IMR-90 (cell line): ENCODE measurements at regions not wholly inside any gene's neighbourhood (a gene's known extent, or its start where the extent isn't known, plus 50 kb on each side); places are given as distances from the start of the nearest gene placed in this dataset.

Experiments used
- ATAC-seq: fragments of 200-7000 bp; cut with Tn5 transposase; 2 replicates; pipeline ENCODE4 v1.9.1; 2020; ENCODE audit warnings: low read depth, mild to moderate bottlenecking, moderate library complexity
- BruUV-seq: library from RNA; stranded (reverse); fragments of 400-500 nt; replicated peaks from 2 replicates; lab custom pipeline; 2021; lab: Mats Ljungman, UMichigan
- CTCF ChIA-PET: fragments of 300-600 bp; formaldehyde crosslinking; extraction: SDS; loops from one replicate; lab custom pipeline; 2021; ENCODE audit warnings: antibody characterized with exemption; lab: Yijun Ruan, JAX
- POLR2A ChIA-PET: fragments of 300-600 bp; sonication (Branson Sonifier 250); formaldehyde crosslinking; loops from one replicate; lab custom pipeline; 2022; ENCODE audit warnings: antibody characterized with exemption; ENCODE audit not compliant: unreplicated experiment; lab: Charles Lee
- DNase-seq: peaks from one replicate; pipeline ENCODE4 v3.0.0; 2013
- H2AFZ ChIP-seq: replicated peaks from 2 replicates; pipeline ENCODE3; 2013; ENCODE audit warnings: low read length, mild to moderate bottlenecking; ENCODE audit not compliant: poor library complexity
- H2AK5ac ChIP-seq: 2 replicates; pipeline ENCODE4 v1.6.1; 2013; ENCODE audit warnings: low read depth, low read length, inconsistent platforms
- H2AK9ac ChIP-seq: replicated peaks from 2 replicates; pipeline ENCODE3; 2013; ENCODE audit warnings: mild to moderate bottlenecking, low read depth, low read length, moderate library complexity; ENCODE audit not compliant: poor library complexity
- H2BK120ac ChIP-seq: 2 replicates; pipeline ENCODE4 v1.6.1; 2013; ENCODE audit warnings: low read depth, low read length, inconsistent platforms
- H2BK15ac ChIP-seq: 3 replicates; pipeline ENCODE4 v1.6.1; 2013; ENCODE audit warnings: low read depth, low read length, inconsistent platforms
- H2BK20ac ChIP-seq: 2 replicates; pipeline ENCODE4 v1.6.1; 2013; ENCODE audit warnings: low read depth, mild to moderate bottlenecking, inconsistent platforms, low read length, moderate library complexity
- H2BK5ac ChIP-seq: 2 replicates; pipeline ENCODE4 v1.6.1; 2013; ENCODE audit warnings: mild to moderate bottlenecking, low read depth, low read length, inconsistent platforms; ENCODE audit not compliant: poor library complexity, severe bottlenecking
- H3K14ac ChIP-seq: replicated peaks from 2 replicates; pipeline ENCODE4 v1.6.1; 2013; ENCODE audit warnings: low read depth, low read length, inconsistent platforms
- H3K18ac ChIP-seq: 2 replicates; pipeline ENCODE4 v1.6.1; 2013; ENCODE audit warnings: low read depth, low read length, control low read depth
- H3K23ac ChIP-seq: 2 replicates; pipeline ENCODE4 v1.6.1; 2013; ENCODE audit warnings: low read depth, low read length, inconsistent platforms
- H3K27ac ChIP-seq: 2 replicates; pipeline ENCODE4 v1.5.1; 2013; ENCODE audit warnings: mild to moderate bottlenecking, control low read depth, low read length; ENCODE audit not compliant: insufficient read depth
- H3K27me3 ChIP-seq: 2 replicates; pipeline ENCODE4 v1.6.1; 2013; ENCODE audit warnings: low read length; ENCODE audit not compliant: control insufficient read depth, insufficient read depth
- H3K36me3 ChIP-seq: 2 replicates; pipeline ENCODE4 v1.6.1; 2013; ENCODE audit warnings: low read length, mixed read lengths; ENCODE audit not compliant: control insufficient read depth, insufficient read depth
- H3K4ac ChIP-seq: 2 replicates; pipeline ENCODE4 v1.6.1; 2013; ENCODE audit warnings: low read depth, low read length, inconsistent platforms
- H3K4me1 ChIP-seq: 2 replicates; pipeline ENCODE4 v1.6.1; 2013; ENCODE audit warnings: low read length, mixed read lengths; ENCODE audit not compliant: control insufficient read depth, insufficient read depth
- H3K4me2 ChIP-seq: 2 replicates; pipeline ENCODE4 v1.6.1; 2013; ENCODE audit warnings: low read depth, mild to moderate bottlenecking, control low read depth, low read length, moderate library complexity
- H3K4me3 ChIP-seq: 2 replicates; pipeline ENCODE4 v1.5.1; 2013; ENCODE audit warnings: low read depth, mild to moderate bottlenecking, control low read depth, low read length, moderate library complexity; ENCODE audit not compliant: insufficient read depth
- H3K56ac ChIP-seq: 2 replicates; pipeline ENCODE4 v1.6.1; 2013; ENCODE audit warnings: low read length, inconsistent platforms; ENCODE audit not compliant: insufficient read depth; ENCODE audit errors: extremely low read depth
- H3K79me1 ChIP-seq, 2 experiments: 2 replicates each; pipeline ENCODE4 v1.6.1; 2013; ENCODE audit warnings: low read length in 2 of 2, inconsistent platforms in 1 of 2, low read depth in 1 of 2
- H3K9ac ChIP-seq: 2 replicates; pipeline ENCODE4 v1.6.1; 2013; ENCODE audit warnings: low read depth, low read length, control low read depth
- H3K9me1 ChIP-seq: 2 replicates; pipeline ENCODE4 v1.6.1; 2013; ENCODE audit warnings: low read length, inconsistent platforms; ENCODE audit not compliant: insufficient read depth
- H3K9me3 ChIP-seq: 2 replicates; pipeline ENCODE4 v1.6.1; 2013; ENCODE audit warnings: low read length; ENCODE audit not compliant: control insufficient read depth, insufficient read depth
- H4K20me1 ChIP-seq: 2 replicates; pipeline ENCODE4 v1.6.1; 2013; ENCODE audit warnings: low read length, inconsistent platforms; ENCODE audit not compliant: insufficient read depth
- H4K5ac ChIP-seq: 2 replicates; pipeline ENCODE4 v1.6.1; 2013; ENCODE audit warnings: mild to moderate bottlenecking, low read depth, low read length, control low read depth
- H4K8ac ChIP-seq, 2 experiments: 2 replicates each; pipeline ENCODE4 v1.6.1; 2013; ENCODE audit warnings: low read depth in 2 of 2, low read length in 2 of 2, control low read depth in 1 of 2, inconsistent platforms in 1 of 2
- H4K91ac ChIP-seq: 2 replicates; pipeline ENCODE4 v1.6.1; 2013; ENCODE audit warnings: low read depth, low read length, inconsistent platforms; ENCODE audit not compliant: insufficient read depth
- BHLHE40 ChIP-seq: fragments of 150-350 bp; IDR thresholded peaks from 2 replicates; pipeline ENCODE4 v1.6.1; 2016; ENCODE audit warnings: mild to moderate bottlenecking, low read depth, low read length
- CEBPB ChIP-seq: IDR thresholded peaks from 2 replicates; pipeline ENCODE4 v1.6.1; 2012; ENCODE audit warnings: low read depth, low read length, improper control_type of control experiment
- CHD1 ChIP-seq: IDR thresholded peaks from 2 replicates; pipeline ENCODE4 v1.6.1; 2012; ENCODE audit warnings: low read depth, low read length, improper control_type of control experiment
- CTCF ChIP-seq: conservative IDR thresholded peaks from 2 replicates; pipeline ENCODE4 v1.5.1; 2012; ENCODE audit warnings: mild to moderate bottlenecking, low read depth, low read length, improper control_type of control experiment
- ELK1 ChIP-seq: fragments of 150-350 bp; IDR thresholded peaks from 2 replicates; pipeline ENCODE4 v1.6.1; 2016; ENCODE audit warnings: low read depth, mild to moderate bottlenecking, low read length, moderate library complexity, borderline replicate concordance
- MAFK ChIP-seq: IDR thresholded peaks from 2 replicates; pipeline ENCODE4 v1.6.1; 2012; ENCODE audit warnings: low read depth, low read length, improper control_type of control experiment
- MAZ ChIP-seq: IDR thresholded peaks from 2 replicates; pipeline ENCODE4 v1.6.1; 2012; ENCODE audit warnings: low read depth, mild to moderate bottlenecking, low read length, improper control_type of control experiment, moderate library complexity, borderline replicate concordance
- MXI1 ChIP-seq: IDR thresholded peaks from 2 replicates; pipeline ENCODE4 v1.6.1; 2012; ENCODE audit warnings: low read depth, mild to moderate bottlenecking, low read length, moderate library complexity, borderline replicate concordance
- NFE2L2 ChIP-seq: fragments of 150-350 bp; IDR thresholded peaks from 2 replicates; pipeline ENCODE4 v1.6.1; 2016; ENCODE audit warnings: low read depth, mild to moderate bottlenecking, low read length
- POLR2A ChIP-seq: IDR thresholded peaks from 2 replicates; pipeline ENCODE4 v1.6.1; 2012; ENCODE audit warnings: mild to moderate bottlenecking, low read depth, low read length
- RCOR1 ChIP-seq: IDR thresholded peaks from 2 replicates; pipeline ENCODE4 v1.6.1; 2012; ENCODE audit warnings: mild to moderate bottlenecking, low read length, improper control_type of control experiment; ENCODE audit not compliant: insufficient replicate concordance
- SMC3 ChIP-seq: fragments of 150-350 bp; IDR thresholded peaks from 2 replicates; pipeline ENCODE4 v1.6.1; 2016; ENCODE audit warnings: low read depth, mild to moderate bottlenecking, antibody characterized with exemption, low read length, moderate library complexity
- USF2 ChIP-seq: fragments of 150-350 bp; IDR thresholded peaks from 2 replicates; pipeline ENCODE4 v1.6.1; 2017; ENCODE audit warnings: mild to moderate bottlenecking, antibody characterized with exemption, low read length, low read depth
- WGBS, 2 experiments: methylation state at CpG; one replicate each; pipeline versions ENCODE4 v1.1.5 to v1.1.7; 2013; ENCODE audit warnings: missing lambda C conversion rate in 2 of 2; ENCODE audit not compliant: insufficient read length in 1 of 2; ENCODE audit errors: extremely low coverage in 2 of 2; 5-methylcytosine and 5-hydroxymethylcytosine counted together
- dilution Hi-C: fragments of 300-500 bp; cut with HindIII; formaldehyde crosslinking; loops from one replicate; pipeline ENCODE4 v1.14.3; 2018; ENCODE audit warnings: low sequenced_read_pairs; ENCODE audit not compliant: unreplicated experiment
- in situ Hi-C: fragments of 300-500 bp; cut with MboI; formaldehyde crosslinking; loops from 3 replicates; pipeline ENCODE4 v1.14.3; 2019; ENCODE audit warnings: low sequenced_read_pairs, inconsistent platforms, mixed read lengths
- intact Hi-C: fragments of 100-400 bp; cut with micrococcal nuclease; formaldehyde crosslinking; loops from 2 replicates; pipeline ENCODE4 v1.10.0; 2022

GRCh38 chr1:221983444-221983843 is 241.6 kb upstream of the DUSP10 start:
- H2AK9ac ChIP-seq: peak overlapping the region; percentile 25
- peaks cover 11% of the 10 kb centered on the region for H3K9me1 ChIP-seq
- intact Hi-C loops: no loop called here
- no peak overlapping the region for H4K5ac ChIP-seq
- H3K9ac ChIP-seq: no peak overlapping the region
- peak overlapping the region; percentile 65; the same call in 2 of the 3 replicates for H2BK15ac ChIP-seq
- no peaks in the 10 kb centered on the region for H3K79me1 ChIP-seq
- DNase-seq (no peak), ATAC-seq (no peak)
- H3K4me3 ChIP-seq: no peak overlapping the region
- peaks cover 4% of the 10 kb centered on the region; the same call in 1 of the 2 replicates for H3K4me1 ChIP-seq
- H3K27ac ChIP-seq: no peak overlapping the region
- dilution Hi-C loops: no loop called here
- H2AK5ac ChIP-seq: peak overlapping the region; percentile 56; the same call in 1 of the 2 replicates
- H2BK5ac ChIP-seq: no peak overlapping the region
- peak overlapping the region; percentile 74; the same call in 1 of the 2 replicates for H3K18ac ChIP-seq
- no peaks in the 10 kb centered on the region for H4K20me1 ChIP-seq
- peak overlapping the region; percentile 16; the same call in 1 of the 2 replicates for H4K91ac ChIP-seq
- peak overlapping the region; percentile 65 for H2BK120ac ChIP-seq
- no peaks in the 10 kb centered on the region for H3K36me3 ChIP-seq
- in situ Hi-C loops: no loop called here
- no CpG with 5 or more reads among the region's 1 CpG for WGBS, 2 experiments
- peak overlapping the region in 1 of 2 experiments; percentile 10; a peak in 2 of 4 replicates for H4K8ac ChIP-seq
- POLR2A ChIA-PET: no interaction called here
- no TSS peak for BruUV-seq
- 0 out of 2 replicates have a peak overlapping the region, but pooled peaks have one; percentile 32 for H2BK20ac ChIP-seq
- H2AFZ ChIP-seq: peak overlapping the region; percentile 69
- no peak overlapping the region for H3K56ac ChIP-seq
- peak overlapping the region; percentile 77 for H3K4ac ChIP-seq
- no peak overlapping the region for H3K4me2 ChIP-seq
- TF ChIP-seq POLR2A (no peak), BHLHE40 (no peak), SMC3 (no peak), CEBPB (no peak), MAFK (no peak), ELK1 (no peak), MAZ (no peak), USF2 (no peak), MXI1 (no peak), CHD1 (no peak), CTCF (no peak), NFE2L2 (no peak), RCOR1 (no peak)
- no peaks in the 10 kb centered on the region for H3K27me3 ChIP-seq
- peak overlapping the region; percentile 54 for H3K14ac ChIP-seq
- H3K23ac ChIP-seq: 0 out of 2 replicates have a peak overlapping the region, but pooled peaks have one; percentile 18
- no peaks in the 10 kb centered on the region for H3K9me3 ChIP-seq
- CTCF ChIA-PET: no interaction called here
